NCI-H460 (cell line): ENCODE measurements at regions not wholly inside any gene's neighbourhood (a gene's known extent, or its start where the extent isn't known, plus 50 kb on each side); places are given as distances from the start of the nearest gene placed in this dataset.
"Not testable (repeated sequence)": the region's sequence is repeated elsewhere in the genome, so short reads cannot be mapped to it uniquely, and the experiment has no call there.

Experiments
- DNase-seq: peaks from one replicate; pipeline ENCODE4 v3.0.0-alpha.2; 2016; ENCODE audit warnings: low read depth; ENCODE audit errors: extremely low read depth

DNA sequence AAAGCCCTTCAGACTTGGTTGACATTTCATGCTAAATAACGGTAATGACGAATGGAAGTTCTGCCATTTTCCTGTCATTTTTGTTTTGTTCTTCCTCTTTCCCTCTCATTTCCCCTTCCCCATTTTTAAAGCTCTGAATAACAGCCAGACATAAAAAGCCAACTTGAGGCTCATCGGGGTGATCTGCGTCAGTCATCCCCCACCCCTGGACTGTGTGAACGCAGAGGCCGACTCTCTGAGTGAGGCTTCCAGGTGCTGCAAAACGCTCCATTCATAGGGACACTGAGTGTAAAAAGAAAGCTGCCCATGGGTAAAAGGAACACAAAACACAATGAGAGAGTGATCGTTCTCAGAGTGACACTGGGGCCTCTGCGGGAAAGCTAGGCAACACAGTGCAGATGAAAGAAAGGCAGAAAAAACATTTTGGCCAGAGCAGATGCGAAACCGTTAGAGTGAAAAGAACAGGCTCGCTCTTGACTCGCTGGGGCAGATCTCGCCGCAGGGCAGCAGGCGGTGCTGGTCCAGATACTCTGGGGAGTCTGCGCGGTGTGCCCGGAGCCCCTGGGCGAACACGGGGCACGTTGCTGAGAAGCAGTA lies 684.8 kb downstream of the QKI start:
- DNase-seq = no peak

DNA sequence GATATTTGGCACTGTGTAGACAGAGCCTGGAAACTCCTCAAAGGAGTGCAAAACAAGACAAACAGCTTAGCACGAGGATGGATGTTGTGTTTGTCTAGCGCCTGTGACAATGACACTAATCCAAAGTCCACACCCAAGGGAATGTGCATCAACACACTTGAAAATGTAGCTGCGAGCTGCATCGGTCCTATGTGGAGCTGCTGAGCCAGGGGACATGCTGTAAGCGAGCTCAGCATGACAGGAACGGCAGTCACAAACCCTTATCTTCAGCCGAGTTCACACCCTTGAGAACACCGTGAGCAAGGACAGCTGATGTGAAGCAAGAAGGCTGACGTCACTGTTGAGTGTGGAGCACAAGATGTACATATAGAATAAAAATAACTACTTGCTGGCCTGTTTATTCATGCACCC lies 684.3 kb downstream of the QKI start:
- DNase-seq = no peak

DNA sequence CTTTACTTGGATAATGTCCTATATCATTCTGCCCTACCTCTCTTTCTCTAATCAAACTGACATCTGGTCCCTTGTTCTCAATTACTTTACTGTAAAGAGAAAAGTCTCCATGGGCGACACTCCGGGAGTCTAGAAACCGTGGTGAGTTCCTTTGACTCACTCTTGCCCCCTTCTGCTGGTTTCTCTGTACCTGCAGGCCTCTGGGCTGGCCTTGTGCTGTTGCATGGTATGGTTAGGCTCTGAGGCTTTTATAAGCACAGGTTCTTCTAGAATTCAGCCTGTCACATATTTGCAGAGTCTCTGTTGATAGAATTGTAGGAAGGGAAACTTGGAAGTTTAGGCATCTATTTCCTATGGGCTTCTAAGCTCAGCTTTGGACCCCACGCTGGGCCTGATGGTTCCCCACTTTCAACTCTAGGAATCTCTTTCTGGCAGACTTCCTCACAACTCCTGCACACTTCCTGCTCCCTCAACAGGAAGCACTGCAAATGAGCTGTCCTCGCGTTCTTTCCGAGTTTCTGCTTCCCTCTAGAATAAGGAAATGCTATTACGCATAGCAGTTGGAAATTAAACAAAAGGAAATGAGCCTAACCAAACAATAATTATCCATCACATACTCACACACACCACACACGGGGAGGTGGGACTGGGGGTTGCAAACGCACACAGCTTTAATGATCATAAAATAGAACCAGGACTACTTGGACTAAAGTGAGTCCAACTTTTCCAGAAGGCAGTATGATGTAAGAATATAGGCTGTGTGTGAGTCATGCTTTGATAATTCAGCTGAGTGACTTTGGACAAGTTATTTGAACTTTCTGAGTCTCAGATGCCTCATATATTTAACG lies 683.3 kb downstream of the QKI start:
- no peak for DNase-seq

DNA sequence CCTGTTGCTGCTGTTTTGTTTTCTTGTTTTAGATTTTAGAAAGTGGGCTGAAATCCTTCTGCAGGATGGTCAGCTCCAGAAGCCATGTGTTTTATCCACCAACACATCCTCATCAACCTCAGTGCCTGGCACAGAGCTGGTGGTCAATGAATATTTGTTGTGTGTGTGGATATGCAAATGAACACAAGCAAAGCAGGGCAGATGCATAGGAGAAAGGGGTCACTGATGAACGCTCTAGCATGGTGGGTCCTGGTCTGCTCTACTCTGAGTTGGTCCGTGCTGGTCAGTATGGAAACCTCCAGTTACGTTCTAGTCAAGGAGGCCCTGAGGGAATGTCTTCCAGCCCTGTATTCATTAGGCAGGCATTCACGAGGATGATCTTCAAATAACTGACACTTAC lies 682.5 kb downstream of the QKI start:
- no peak for DNase-seq

DNA sequence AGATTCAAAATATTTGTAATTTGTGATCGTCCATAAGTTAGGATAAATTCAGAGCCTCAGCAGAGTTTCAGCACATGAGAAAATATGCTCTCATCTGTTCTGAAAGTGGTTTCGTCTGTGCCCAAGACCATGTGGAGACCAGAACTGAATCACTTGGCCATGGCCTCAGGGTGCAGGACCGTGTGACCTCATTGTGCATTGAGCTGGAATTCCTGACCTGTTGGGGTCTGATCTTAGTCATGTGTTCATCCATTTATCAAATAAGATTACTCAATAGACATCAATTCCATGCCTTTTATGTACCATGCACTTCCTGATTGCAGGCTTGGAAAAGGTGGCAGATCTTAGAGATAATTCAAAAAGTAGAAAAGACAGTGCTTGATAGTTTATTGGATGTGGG lies 680.5 kb downstream of the QKI start:
- DNase-seq = no peak

DNA sequence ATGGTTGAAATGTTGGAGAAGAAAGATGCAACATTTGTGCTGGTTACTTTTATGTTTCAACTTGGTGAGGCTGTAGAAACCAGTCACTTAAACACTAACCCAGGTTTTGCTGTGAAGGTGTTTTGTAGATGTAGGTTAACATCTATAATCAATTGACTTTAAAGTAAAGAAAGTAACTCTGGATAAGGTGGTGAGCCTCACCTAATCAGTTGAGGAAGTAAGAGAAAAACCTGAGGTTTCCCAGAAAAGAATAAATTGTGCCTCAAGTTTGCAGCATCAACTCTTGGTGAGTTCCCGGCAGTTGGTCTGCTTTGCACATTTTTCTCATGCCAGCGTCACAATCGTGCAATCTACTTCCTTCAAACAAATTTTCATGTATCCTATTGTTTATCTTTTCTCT lies 673.4 kb downstream of the QKI start:
- DNase-seq = no peak

DNA sequence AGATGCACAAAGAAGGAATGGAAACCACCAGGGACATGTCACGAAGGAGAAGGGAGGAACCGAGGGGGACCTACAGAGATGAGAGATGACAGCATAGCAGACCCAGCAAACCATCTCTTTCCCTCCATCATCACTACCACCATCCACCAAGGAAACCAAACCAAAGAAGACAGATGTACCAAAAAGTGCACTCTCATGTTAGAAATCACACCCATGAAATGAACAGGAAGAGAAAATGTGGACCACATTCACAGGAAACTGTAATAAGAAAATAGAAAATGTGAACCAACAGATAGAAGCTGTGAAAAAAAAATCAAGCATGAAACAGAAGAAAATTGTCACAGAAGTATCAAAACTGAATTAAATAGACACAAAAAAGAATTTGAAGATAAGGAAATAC lies 672.7 kb downstream of the QKI start:
- DNase-seq = no peak

DNA sequence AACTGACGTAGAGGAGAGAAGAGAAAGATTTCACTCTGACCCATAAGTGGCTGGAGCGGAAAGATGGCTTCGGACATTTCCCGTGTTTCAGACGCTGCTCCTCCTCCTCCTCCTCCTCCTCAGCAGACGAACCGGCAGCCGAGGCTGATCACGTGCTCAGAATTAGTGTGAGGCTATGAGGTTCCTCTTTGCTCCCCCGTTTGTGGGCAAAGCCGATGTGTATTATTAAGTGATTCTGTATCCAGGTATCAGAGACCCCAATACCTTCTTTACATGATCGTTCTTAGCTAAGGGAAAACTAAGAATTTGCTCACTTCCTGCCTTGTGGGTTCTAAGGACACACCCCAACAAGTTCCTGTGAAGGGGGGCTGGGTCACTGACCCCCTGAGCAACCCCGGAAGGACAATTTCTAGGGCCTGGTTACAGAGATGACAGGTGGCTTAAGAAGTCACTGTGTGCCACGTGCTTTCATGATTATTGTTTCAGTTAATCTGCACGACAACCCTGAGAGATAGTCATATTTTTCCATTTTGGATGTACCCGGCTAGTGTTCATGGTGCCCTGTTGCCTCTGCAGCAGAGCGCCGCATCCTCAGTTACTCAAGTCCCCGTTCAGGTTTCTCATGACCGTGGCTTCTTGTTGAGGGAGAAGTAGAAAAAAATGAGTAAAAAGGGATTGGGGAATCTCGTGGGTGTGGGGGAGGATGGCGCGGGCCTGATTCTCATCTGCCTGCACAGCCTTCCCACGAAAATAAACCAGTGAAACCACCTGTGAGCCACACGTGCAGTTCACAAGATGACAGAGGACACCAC lies 671.8 kb downstream of the QKI start:
- DNase-seq = no peak

DNA sequence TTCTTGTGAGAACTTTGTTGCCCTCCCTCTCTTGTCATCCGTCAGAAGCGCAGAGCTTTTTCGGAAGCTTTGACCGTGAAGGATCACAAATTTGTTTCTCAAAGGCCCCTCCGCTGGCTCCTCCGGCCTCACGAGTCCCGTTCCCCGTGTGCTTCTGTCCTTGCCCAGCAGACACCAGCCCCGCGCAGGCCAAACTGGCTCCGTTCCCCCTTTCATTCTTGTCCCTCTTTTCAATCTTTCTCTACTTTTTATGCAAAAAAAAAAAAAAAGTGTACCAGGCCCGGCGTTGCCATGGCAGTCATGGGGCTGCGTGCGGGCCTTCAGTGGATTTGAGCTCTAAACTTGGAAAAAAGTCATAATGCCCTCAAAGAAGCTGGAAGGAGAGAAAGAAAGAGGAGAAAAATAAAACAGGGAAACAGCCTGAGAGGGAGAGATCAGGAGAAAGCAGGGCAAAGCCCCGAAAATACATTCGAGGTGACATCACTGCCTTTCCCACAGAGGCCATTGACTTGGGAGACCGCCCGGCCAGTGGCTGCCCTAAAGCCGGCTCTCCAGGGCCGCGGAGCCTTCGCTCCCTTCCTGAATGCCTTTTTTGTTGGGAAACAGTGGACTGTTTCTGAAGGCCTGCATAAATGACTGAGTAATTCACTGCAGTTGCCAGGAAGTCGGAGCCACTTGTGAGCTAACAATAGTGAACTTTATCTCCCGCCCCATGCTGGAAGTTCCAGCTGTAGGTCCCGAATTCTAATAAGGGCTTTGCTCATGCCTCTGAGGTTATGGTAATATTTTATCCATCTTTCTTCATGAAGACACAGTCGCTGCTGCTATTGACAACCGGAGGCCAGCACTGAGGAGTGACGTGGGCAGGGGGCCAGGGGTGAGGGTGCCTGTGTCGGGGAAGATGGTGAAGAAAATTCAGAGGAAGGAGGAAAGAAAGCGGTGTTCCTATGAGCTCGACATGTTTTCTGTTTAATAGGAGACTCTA lies 670.9 kb downstream of the QKI start:
- no peak for DNase-seq

DNA sequence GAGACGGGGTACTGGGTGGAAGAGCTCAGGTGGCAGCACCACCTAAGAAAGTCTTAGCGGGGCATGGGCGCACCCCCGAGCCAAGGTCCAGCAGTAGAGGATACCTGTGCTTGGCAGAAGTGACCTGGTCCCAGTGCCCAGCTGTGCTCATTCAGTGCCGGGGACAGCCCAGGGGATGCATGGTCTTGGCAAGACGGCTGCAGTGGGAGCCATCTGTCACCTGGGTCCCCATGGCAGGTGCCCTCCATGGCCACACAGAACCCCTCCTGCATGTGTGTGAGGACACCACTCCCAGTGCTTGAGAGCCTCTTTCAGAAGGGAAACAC lies 664.7 kb downstream of the QKI start:
- no peak for DNase-seq

DNA sequence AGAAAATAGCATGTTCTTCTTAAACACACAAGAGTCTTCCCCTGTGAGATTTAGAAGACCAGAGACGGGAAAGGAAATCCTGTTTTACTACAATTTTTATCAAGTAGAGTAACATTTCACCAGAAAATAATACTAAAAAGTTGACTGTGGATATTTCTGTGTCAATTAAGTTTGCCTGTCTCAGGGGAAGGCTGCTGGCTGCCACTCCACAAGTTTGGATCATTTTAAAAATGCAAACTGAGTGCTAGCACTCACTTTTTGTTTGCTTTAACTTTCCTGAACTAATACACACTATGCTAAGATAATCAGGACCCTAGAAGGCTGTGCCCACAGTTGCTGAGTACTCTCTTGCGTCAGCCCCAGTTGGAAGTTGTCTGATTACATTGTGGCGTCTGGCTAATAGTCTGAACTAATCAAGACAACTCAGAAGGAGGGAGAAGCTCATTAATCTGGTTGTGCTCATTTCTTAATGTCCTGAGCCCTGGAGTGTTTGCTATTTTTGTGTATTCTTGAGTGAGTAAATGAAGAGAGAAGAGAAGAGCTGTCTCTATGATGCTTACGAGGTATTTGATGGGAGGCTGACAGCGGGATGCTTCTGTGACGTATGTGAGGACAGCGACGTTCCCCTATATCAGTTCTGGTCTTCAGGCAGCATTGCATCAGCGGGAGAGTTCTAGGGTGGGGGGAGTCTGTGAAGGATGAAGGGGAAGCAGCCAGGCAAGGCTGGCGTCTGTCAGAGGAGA lies 664.2 kb downstream of the QKI start:
- no peak for DNase-seq

DNA sequence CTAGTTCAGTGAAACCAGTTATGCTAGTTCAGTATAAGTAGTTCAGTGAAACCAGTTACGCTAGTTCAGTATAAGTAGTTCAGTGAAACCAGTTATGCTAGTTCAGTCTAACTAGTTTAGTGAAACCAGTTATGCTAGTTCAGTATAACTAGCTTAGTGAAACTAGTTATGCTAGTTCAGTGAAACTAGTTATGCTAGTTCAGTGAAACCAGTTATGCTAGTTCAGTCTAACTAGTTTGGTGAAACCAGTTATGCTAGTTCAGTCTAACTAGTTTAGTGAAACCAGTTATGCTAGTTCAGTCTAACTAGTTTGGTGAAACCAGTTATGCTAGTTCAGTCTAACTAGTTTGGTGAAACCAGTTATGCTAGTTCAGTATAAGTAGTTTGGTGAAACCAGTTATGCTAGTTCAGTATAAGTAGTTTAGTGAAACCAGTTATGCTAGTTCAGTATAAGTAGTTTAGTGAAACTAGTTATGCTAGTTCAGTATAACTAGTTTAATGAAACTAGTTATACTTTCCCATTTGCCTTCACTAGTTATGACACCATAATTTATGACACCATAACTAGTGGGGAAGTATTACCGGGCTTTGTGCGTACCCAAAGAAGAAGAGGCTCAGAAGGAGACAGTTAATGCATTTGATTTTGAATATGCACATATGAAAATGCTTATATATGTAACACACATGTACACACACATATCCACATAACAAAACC lies 662.5 kb downstream of the QKI start:
- not testable (repeated sequence) for DNase-seq

DNA sequence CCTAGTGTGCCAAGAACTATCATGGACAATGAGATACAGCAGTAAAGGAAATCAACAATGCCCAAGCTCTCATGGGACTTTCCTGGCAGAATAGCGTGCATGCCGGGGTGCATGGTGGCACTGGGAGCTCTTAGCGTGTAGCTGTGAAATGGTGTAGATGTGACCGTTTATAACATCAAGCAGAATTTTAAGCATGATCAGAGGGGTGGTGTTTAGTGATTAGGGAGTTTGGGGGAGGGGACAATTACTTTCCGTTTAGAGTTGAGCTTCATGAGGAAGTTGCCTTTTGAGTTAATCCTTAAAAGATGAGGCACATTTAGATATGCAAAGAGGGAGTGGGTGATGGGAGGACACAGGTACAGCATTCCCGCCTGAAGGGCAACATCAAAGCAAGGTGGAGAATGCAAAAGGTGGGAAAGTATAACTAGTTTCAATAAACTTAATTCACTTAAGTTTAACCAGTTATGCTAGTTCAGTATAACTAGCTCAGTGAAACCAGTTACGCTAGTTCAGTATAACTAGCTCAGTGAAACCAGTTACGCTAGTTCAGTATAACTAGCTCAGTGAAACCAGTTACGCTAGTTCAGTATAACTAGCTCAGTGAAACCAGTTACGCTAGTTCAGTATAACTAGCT lies 661.6 kb downstream of the QKI start:
- DNase-seq = no peak

DNA sequence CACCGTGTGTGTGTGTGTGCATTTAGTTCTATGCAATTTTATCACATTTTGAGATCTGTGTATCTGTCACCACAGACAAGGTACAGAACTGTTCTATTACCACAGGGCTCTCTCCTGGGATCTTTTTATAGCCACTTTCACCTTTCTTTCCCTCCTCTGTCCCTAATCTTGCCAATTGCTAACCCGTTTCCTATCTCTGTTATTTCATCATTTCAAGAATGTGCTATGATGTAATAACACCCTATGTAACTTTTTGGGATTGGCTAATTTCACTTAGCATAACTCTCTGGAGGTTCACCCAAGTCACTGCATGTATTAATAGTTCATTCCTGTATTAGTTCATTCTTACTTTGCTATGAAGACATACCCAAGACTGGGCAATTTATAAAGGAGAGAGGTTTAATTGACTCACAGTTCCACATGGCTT lies 657.7 kb downstream of the QKI start:
- DNase-seq = no peak

DNA sequence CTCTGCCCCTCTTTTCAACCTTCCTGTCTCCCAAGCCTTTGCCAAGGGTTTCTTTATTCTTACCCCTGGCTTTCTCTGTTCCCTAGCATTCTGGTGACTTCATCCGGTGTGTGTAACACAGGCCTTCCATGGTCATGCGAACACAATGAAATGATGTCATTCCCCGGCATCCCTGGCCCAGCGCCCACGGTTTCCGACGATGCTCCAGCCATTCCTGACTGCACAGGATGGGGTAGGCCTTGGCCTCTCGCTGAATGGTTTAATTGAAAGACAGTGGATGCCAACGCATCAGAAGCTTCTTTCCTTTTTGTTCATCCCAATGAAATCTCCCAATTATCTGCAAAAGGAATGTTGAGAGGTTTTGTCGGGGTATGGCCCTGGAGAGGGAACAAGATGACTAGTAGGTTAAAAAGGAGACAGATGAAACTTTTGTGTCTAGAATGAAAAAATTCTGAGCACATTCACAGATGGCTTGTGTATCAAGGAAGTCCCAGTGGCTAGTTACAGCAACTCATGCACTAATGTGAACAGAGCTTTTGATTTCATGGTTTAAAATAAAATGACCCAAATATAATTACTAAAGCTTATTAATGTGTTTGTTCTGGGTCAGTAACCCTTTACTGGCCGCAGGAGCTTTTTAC lies 655.0 kb downstream of the QKI start:
- no peak for DNase-seq

DNA sequence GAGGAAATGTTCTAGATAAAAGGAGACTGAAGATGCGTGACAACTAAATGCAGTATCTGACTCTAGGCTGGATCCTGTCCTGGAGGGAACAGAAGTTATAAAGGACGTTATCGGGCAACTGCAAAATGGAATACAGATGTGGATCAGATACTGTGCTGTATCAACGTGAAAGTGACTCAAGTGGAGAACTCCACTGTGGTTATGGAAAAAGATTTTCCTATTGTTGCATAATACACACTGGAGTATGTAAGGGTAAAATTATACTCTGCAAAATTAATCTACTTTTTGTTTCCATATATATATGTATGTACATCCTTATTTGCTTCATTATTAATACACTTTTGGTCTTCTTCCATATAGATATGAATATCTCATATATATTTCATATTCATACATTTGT lies 654.0 kb downstream of the QKI start:
- no peak for DNase-seq

DNA sequence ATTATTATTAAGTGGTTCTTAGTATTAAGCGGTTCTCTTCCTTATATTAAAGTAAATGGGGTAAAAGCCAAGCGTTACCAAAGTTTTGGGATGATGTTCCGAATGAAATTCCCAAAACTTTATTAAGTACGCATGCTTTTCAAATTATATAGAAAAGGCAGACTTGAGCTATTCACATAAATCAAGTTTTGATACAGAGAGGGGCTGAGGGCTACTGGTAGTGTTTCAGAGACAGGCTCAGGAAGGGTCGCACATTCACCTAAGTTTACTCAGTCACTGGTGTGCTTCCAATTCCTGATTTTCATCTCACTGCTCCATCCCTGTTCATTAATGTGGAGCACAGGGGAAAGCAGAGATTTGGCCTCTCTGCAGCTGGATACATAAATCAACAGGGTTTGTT lies 652.2 kb downstream of the QKI start:
- no peak for DNase-seq

DNA sequence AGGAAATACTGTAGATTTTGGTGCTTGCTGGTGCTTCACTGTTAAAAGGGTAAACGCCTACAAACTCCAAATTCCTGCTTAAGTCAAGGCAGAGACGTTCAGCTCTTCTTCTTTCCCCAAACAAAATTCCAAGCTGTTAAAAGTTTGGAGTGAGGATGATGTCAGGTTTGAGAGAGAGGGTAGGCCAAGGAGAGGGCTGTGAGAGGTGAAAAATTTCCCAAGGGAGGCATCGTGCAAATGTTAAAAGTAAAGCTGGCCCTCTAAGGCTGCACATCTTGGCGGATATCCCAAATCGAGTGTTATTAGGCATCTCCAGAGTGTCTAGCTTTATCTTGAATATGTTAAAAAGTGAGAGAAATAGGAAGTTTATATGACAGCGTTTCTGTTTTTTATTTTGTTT lies 651.8 kb downstream of the QKI start:
- no peak for DNase-seq
